ENCODE measurements at regions not wholly inside any gene's neighbourhood (a gene's known extent, or its start where the extent isn't known, plus 50 kb on each side); places are given as distances from the start of the nearest gene placed in this dataset.

DNA sequence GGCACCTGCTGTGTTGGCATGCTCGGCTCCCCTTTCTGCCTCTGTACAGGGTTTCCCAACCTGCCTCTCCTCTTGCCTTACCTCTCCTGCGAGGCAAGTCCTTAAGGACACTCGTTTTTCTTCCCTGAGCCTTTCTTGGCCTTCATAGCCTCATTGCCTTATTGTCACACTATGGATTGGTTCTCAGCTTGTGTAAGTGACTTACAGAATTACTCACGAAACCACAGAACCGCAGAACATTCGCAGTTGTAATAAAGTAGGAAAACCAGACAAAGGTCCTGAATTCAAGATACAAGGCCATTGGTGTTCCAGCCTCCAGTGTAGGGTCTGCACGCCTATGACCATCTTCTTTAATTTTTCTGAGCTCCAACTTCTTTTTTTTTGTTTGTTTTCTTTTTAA lies 317.6 kb upstream of the SMIM21 start:
- WGBS, 2 experiments (ENCODE audit: insufficient coverage in 1 of 2, insufficient read length in 1 of 2), result 92 to 94% methylated on average over 7 of the region's 7 CpGs
- H3K36me3 Mint-ChIP-seq (ENCODE audit: low read depth), result no peaks in the 10 kb centered on the region
- H3K4me3 Mint-ChIP-seq, result no peak overlapping the region
- H3K27me3 Mint-ChIP-seq (ENCODE audit: insufficient read depth), result no peaks in the 10 kb centered on the region
- Histone ChIP-seq H3K4me3 (ENCODE audit: low read length) (no peak overlapping the region), H3K9me3 (ENCODE audit: control insufficient read depth, low read length) (no peaks in the 10 kb centered on the region), H3K4me1 (ENCODE audit: control insufficient read depth, insufficient read depth, low read length) (no peaks in the 10 kb centered on the region), H3K27me3 (ENCODE audit: control insufficient read depth, insufficient read depth, low read length, poor library complexity, severe bottlenecking) (no peaks in the 10 kb centered on the region), H3K27ac (ENCODE audit: low read depth, low read length) (no peak overlapping the region), H3K9ac (ENCODE audit: extremely low read depth, low read length, poor library complexity, severe bottlenecking) (no peak overlapping the region), H3K36me3 (ENCODE audit: control insufficient read depth, insufficient read depth, low read length) (no peaks in the 10 kb centered on the region)
- no peaks in the 10 kb centered on the region for H3K9me3 Mint-ChIP-seq
- no peak for DNase-seq
- TF ChIP-seq, protein P1, sequence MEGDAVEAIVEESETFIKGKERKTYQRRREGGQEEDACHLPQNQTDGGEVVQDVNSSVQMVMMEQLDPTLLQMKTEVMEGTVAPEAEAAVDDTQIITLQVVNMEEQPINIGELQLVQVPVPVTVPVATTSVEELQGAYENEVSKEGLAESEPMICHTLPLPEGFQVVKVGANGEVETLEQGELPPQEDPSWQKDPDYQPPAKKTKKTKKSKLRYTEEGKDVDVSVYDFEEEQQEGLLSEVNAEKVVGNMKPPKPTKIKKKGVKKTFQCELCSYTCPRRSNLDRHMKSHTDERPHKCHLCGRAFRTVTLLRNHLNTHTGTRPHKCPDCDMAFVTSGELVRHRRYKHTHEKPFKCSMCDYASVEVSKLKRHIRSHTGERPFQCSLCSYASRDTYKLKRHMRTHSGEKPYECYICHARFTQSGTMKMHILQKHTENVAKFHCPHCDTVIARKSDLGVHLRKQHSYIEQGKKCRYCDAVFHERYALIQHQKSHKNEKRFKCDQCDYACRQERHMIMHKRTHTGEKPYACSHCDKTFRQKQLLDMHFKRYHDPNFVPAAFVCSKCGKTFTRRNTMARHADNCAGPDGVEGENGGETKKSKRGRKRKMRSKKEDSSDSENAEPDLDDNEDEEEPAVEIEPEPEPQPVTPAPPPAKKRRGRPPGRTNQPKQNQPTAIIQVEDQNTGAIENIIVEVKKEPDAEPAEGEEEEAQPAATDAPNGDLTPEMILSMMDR (conservative IDR thresholded peaks at IDR 0.05), result no peak
- H3K4me1 Mint-ChIP-seq, result no peaks in the 10 kb centered on the region
- no peak overlapping the region for H3K27ac Mint-ChIP-seq

DNA sequence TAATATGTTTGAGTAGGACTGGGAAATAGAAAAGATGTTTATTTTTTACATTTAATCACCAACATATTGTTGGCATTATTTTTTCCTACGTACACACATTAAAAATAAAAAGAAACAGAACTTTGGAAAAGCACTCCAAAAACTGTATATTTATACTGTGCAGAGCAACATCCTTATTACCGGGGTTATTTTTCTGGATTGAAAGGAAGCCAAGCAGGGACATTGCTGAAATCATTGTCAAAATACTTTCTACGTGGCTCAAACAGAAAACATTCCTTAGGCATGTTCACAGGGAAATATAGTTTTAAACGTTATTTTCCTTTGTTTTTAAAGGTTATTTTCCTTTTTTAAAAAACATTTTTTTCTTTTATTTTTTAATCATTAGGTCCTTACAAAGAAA lies 315.0 kb upstream of the SMIM21 start:
- H3K27ac Mint-ChIP-seq, result no peak overlapping the region
- H3K4me1 Mint-ChIP-seq, result no peaks in the 10 kb centered on the region
- H3K4me3 Mint-ChIP-seq, result no peak overlapping the region
- H3K27me3 Mint-ChIP-seq (ENCODE audit: insufficient read depth), result no peaks in the 10 kb centered on the region
- Histone ChIP-seq H3K27me3 (ENCODE audit: control insufficient read depth, insufficient read depth, low read length, poor library complexity, severe bottlenecking) (no peaks in the 10 kb centered on the region), H3K36me3 (ENCODE audit: control insufficient read depth, insufficient read depth, low read length) (no peaks in the 10 kb centered on the region), H3K4me3 (ENCODE audit: low read length) (no peak overlapping the region), H3K9ac (ENCODE audit: extremely low read depth, low read length, poor library complexity, severe bottlenecking) (no peak overlapping the region), H3K9me3 (ENCODE audit: control insufficient read depth, low read length) (no peaks in the 10 kb centered on the region), H3K27ac (ENCODE audit: low read depth, low read length) (no peak overlapping the region), H3K4me1 (ENCODE audit: control insufficient read depth, insufficient read depth, low read length) (no peaks in the 10 kb centered on the region)
- H3K36me3 Mint-ChIP-seq (ENCODE audit: low read depth), result no peaks in the 10 kb centered on the region
- no peak for DNase-seq
- TF ChIP-seq, protein P1 (conservative IDR thresholded peaks at IDR 0.05), result no peak
- H3K9me3 Mint-ChIP-seq, result peaks cover 4% of the 10 kb centered on the region
- 89% methylated on average over 3 of the region's 4 CpGs; no CpG with 5 or more reads in 1 of the 2 experiments for WGBS, 2 experiments (ENCODE audit: insufficient coverage in 1 of 2, insufficient read length in 1 of 2)

DNA sequence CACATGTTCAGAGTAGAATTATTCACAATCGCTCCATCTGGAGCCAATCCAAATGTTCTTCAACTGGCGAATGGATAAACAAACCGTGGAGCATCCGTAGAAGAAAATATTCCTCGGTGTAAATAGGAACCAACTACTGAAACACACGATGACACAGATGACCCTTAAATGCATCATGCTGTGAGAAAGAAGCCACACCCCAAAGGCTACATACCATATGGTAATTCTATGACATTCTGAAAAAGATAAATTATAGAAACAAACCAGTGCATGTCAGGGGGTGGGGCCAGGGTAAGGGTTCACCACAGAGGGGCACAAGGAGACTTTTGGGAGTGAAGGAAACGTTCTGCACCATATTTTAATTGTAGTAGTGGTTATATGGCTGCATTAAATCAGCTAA lies 312.2 kb upstream of the SMIM21 start:
- Histone ChIP-seq H3K4me3 (ENCODE audit: low read length) (no peak overlapping the region), H3K27me3 (ENCODE audit: control insufficient read depth, insufficient read depth, low read length, poor library complexity, severe bottlenecking) (no peaks in the 10 kb centered on the region), H3K4me1 (ENCODE audit: control insufficient read depth, insufficient read depth, low read length) (no peaks in the 10 kb centered on the region), H3K9me3 (ENCODE audit: control insufficient read depth, low read length) (no peaks in the 10 kb centered on the region), H3K9ac (ENCODE audit: extremely low read depth, low read length, poor library complexity, severe bottlenecking) (no peak overlapping the region), H3K36me3 (ENCODE audit: control insufficient read depth, insufficient read depth, low read length) (no peaks in the 10 kb centered on the region), H3K27ac (ENCODE audit: low read depth, low read length) (no peak overlapping the region)
- H3K9me3 Mint-ChIP-seq, result peaks cover 24% of the 10 kb centered on the region
- no peaks in the 10 kb centered on the region for H3K4me1 Mint-ChIP-seq
- H3K36me3 Mint-ChIP-seq (ENCODE audit: low read depth), result no peaks in the 10 kb centered on the region
- no peak overlapping the region for H3K4me3 Mint-ChIP-seq
- no peaks in the 10 kb centered on the region for H3K27me3 Mint-ChIP-seq (ENCODE audit: insufficient read depth)
- H3K27ac Mint-ChIP-seq, result no peak overlapping the region
- WGBS, 2 experiments (ENCODE audit: insufficient coverage in 1 of 2, insufficient read length in 1 of 2), result 75 to 79% methylated on average over 4 to 6 of the region's 7 CpGs
- TF ChIP-seq, protein P1 (conservative IDR thresholded peaks at IDR 0.05), result no peak
- DNase-seq, result no peak

Data from endodermal cell (in vitro differentiated cells).